Activated naive CD4-positive, alpha-beta T cell treated with anti-CD3 and anti-CD28 coated beads, Interleukin-2, amount 10 ng/mL, durations not matched to agents 7 days and 5 days (primary cell): ENCODE measurements at regions not wholly inside any gene's neighbourhood (a gene's known extent, or its start where the extent isn't known, plus 50 kb on each side); places are given as distances from the start of the nearest gene placed in this dataset.

Experiments
- CTCF ChIA-PET: fragments of 350-600 bp; sonication (Branson Sonifier 250); formaldehyde crosslinking; loops from one replicate; lab custom pipeline; 2021; ENCODE audit warnings: antibody characterized with exemption; lab: Charles Lee
- DNase-seq: peaks from one replicate; pipeline ENCODE4 v3.0.0-alpha.2; 2020
- H3K27ac Mint-ChIP-seq: one replicate; pipeline ENCODE4 v1.8.0; 2021; ENCODE audit warnings: mild to moderate bottlenecking, moderate library complexity, mixed read lengths
- H3K27me3 Mint-ChIP-seq: one replicate; pipeline ENCODE4 v1.8.0; 2021; ENCODE audit warnings: mild to moderate bottlenecking, mixed read lengths
- H3K36me3 Mint-ChIP-seq: one replicate; pipeline ENCODE4 v1.8.0; 2021; ENCODE audit warnings: mixed read lengths
- H3K4me1 Mint-ChIP-seq: one replicate; pipeline ENCODE4 v1.8.0; 2021; ENCODE audit warnings: mixed read lengths
- H3K4me3 Mint-ChIP-seq: one replicate; pipeline ENCODE4 v1.8.0; 2021; ENCODE audit warnings: mild to moderate bottlenecking, moderate library complexity, mixed read lengths
- H3K9me3 Mint-ChIP-seq: one replicate; pipeline ENCODE4 v1.8.0; 2021; ENCODE audit warnings: mixed read lengths

GRCh38 chr12:69105101-69105962 is 134.0 kb upstream of the CPSF6 start:
- DNase-seq = no peak
- no peaks in the 10 kb centered on the region for H3K9me3 Mint-ChIP-seq
- H3K36me3 Mint-ChIP-seq = no peaks in the 10 kb centered on the region
- no peaks in the 10 kb centered on the region for H3K4me1 Mint-ChIP-seq
- H3K27me3 Mint-ChIP-seq = peaks cover 4% of the 10 kb centered on the region
- CTCF ChIA-PET = no interaction called here
- H3K4me3 Mint-ChIP-seq = no peak overlapping the region
- no peak overlapping the region for H3K27ac Mint-ChIP-seq

- CTCF ChIA-PET = no interaction called here
Observed at GRCh38 chr12:69106482-69107118, 132.8 kb upstream of the CPSF6 start.

GRCh38 chr12:69107541-69107940 is 131.8 kb upstream of the CPSF6 start:
- Mint-ChIP-seq H3K27me3 (peaks cover 4% of the 10 kb centered on the region), H3K9me3 (no peaks in the 10 kb centered on the region), H3K4me3 (no peak overlapping the region), H3K4me1 (no peaks in the 10 kb centered on the region), H3K36me3 (no peaks in the 10 kb centered on the region), H3K27ac (no peak overlapping the region)
- CTCF ChIA-PET = no interaction called here
- no peak for DNase-seq

More at GRCh38 chr12:69106482-69107118, 132.8 kb upstream of the CPSF6 start:
- Mint-ChIP-seq H3K4me1 (no peaks in the 10 kb centered on the region), H3K27me3 (peaks cover 4% of the 10 kb centered on the region), H3K4me3 (no peak overlapping the region), H3K36me3 (no peaks in the 10 kb centered on the region), H3K9me3 (no peaks in the 10 kb centered on the region), H3K27ac (no peak overlapping the region)
- no peak for DNase-seq

- Mint-ChIP-seq H3K4me3 (no peak overlapping the region), H3K36me3 (no peaks in the 10 kb centered on the region), H3K27ac (no peak overlapping the region), H3K9me3 (no peaks in the 10 kb centered on the region), H3K27me3 (peaks cover 4% of the 10 kb centered on the region), H3K4me1 (no peaks in the 10 kb centered on the region)
- no peak for DNase-seq
- CTCF ChIA-PET = no interaction called here
Observed at GRCh38 chr12:69108037-69108436, 131.3 kb upstream of the CPSF6 start.

- Mint-ChIP-seq H3K27me3 (peaks cover 9% of the 10 kb centered on the region), H3K4me3 (no peak overlapping the region), H3K36me3 (no peaks in the 10 kb centered on the region), H3K27ac (no peak overlapping the region), H3K4me1 (no peaks in the 10 kb centered on the region), H3K9me3 (no peaks in the 10 kb centered on the region)
- DNase-seq = no peak
- CTCF ChIA-PET = no interaction called here
Observed at GRCh38 chr12:69112616-69113015, 126.8 kb upstream of the CPSF6 start.

- H3K9me3 Mint-ChIP-seq = no peaks in the 10 kb centered on the region
- H3K4me3 Mint-ChIP-seq = no peak overlapping the region
- no peaks in the 10 kb centered on the region for H3K4me1 Mint-ChIP-seq
- DNase-seq = no peak
- H3K27ac Mint-ChIP-seq = no peak overlapping the region
- CTCF ChIA-PET = no interaction called here
- no peaks in the 10 kb centered on the region for H3K36me3 Mint-ChIP-seq
- H3K27me3 Mint-ChIP-seq = peaks cover 4% of the 10 kb centered on the region
Observed at GRCh38 chr12:69115099-69115498, 124.3 kb upstream of the CPSF6 start.

- DNase-seq = no peak
- no peak overlapping the region for H3K4me3 Mint-ChIP-seq
- no peaks in the 10 kb centered on the region for H3K4me1 Mint-ChIP-seq
- CTCF ChIA-PET = no interaction called here
- H3K36me3 Mint-ChIP-seq = no peaks in the 10 kb centered on the region
- no peaks in the 10 kb centered on the region for H3K9me3 Mint-ChIP-seq
- H3K27me3 Mint-ChIP-seq = peaks cover 4% of the 10 kb centered on the region
- no peak overlapping the region for H3K27ac Mint-ChIP-seq
Observed at GRCh38 chr12:69115951-69116350, 123.4 kb upstream of the CPSF6 start.

GRCh38 chr12:69117566-69118266 is 121.7 kb upstream of the CPSF6 start:
- no peaks in the 10 kb centered on the region for H3K36me3 Mint-ChIP-seq
- H3K4me3 Mint-ChIP-seq = no peak overlapping the region
- H3K27ac Mint-ChIP-seq = no peak overlapping the region
- peaks cover 4% of the 10 kb centered on the region for H3K27me3 Mint-ChIP-seq
- CTCF ChIA-PET = no interaction called here
- H3K4me1 Mint-ChIP-seq = no peaks in the 10 kb centered on the region
- DNase-seq = no peak
- H3K9me3 Mint-ChIP-seq = no peaks in the 10 kb centered on the region

- H3K27ac Mint-ChIP-seq = no peak overlapping the region
- DNase-seq = no peak
- no peaks in the 10 kb centered on the region for H3K36me3 Mint-ChIP-seq
- peaks cover 8% of the 10 kb centered on the region for H3K27me3 Mint-ChIP-seq
- no peak overlapping the region for H3K4me3 Mint-ChIP-seq
- H3K4me1 Mint-ChIP-seq = no peaks in the 10 kb centered on the region
- CTCF ChIA-PET = interaction anchor here (0.6 kb wide), 1 partner anchor 238 kb away, joined by 5 read pairs; no protein-coding TSS in a partner anchor
- H3K9me3 Mint-ChIP-seq = no peaks in the 10 kb centered on the region
Observed at GRCh38 chr12:69118516-69118915, 120.9 kb upstream of the CPSF6 start.

GRCh38 chr12:69119770-69120169 is 119.6 kb upstream of the CPSF6 start:
- CTCF ChIA-PET = no interaction called here
- Mint-ChIP-seq H3K9me3 (no peaks in the 10 kb centered on the region), H3K4me3 (no peak overlapping the region), H3K27me3 (peaks cover 8% of the 10 kb centered on the region), H3K4me1 (no peaks in the 10 kb centered on the region), H3K27ac (no peak overlapping the region), H3K36me3 (no peaks in the 10 kb centered on the region)
- DNase-seq = no peak

GRCh38 chr12:69120354-69120753 is 119.0 kb upstream of the CPSF6 start:
- DNase-seq = no peak
- H3K4me3 Mint-ChIP-seq = no peak overlapping the region
- CTCF ChIA-PET = no interaction called here
- peaks cover 4% of the 10 kb centered on the region for H3K27me3 Mint-ChIP-seq
- no peak overlapping the region for H3K27ac Mint-ChIP-seq
- H3K4me1 Mint-ChIP-seq = no peaks in the 10 kb centered on the region
- no peaks in the 10 kb centered on the region for H3K36me3 Mint-ChIP-seq
- H3K9me3 Mint-ChIP-seq = no peaks in the 10 kb centered on the region

GRCh38 chr12:69123311-69123710 is 116.1 kb upstream of the CPSF6 start:
- DNase-seq = no peak
- H3K27me3 Mint-ChIP-seq = peaks cover 4% of the 10 kb centered on the region
- CTCF ChIA-PET = no interaction called here
- H3K4me1 Mint-ChIP-seq = no peaks in the 10 kb centered on the region
- H3K36me3 Mint-ChIP-seq = no peaks in the 10 kb centered on the region
- H3K27ac Mint-ChIP-seq = no peak overlapping the region
- H3K4me3 Mint-ChIP-seq = no peak overlapping the region
- H3K9me3 Mint-ChIP-seq = no peaks in the 10 kb centered on the region

- H3K9me3 Mint-ChIP-seq = no peaks in the 10 kb centered on the region
- H3K36me3 Mint-ChIP-seq = no peaks in the 10 kb centered on the region
- H3K27ac Mint-ChIP-seq = no peak overlapping the region
- CTCF ChIA-PET = no interaction called here
- peaks cover 4% of the 10 kb centered on the region for H3K27me3 Mint-ChIP-seq
- H3K4me1 Mint-ChIP-seq = no peaks in the 10 kb centered on the region
- no peak overlapping the region for H3K4me3 Mint-ChIP-seq
- DNase-seq = no peak
Observed at GRCh38 chr12:69123919-69124638, 115.3 kb upstream of the CPSF6 start.

GRCh38 chr12:69129017-69129416 is 110.4 kb upstream of the CPSF6 start:
- H3K27ac Mint-ChIP-seq = no peak overlapping the region
- no peak overlapping the region for H3K4me3 Mint-ChIP-seq
- H3K9me3 Mint-ChIP-seq = no peaks in the 10 kb centered on the region
- CTCF ChIA-PET = no interaction called here
- H3K36me3 Mint-ChIP-seq = no peaks in the 10 kb centered on the region
- peaks cover 7% of the 10 kb centered on the region for H3K27me3 Mint-ChIP-seq
- no peak for DNase-seq
- H3K4me1 Mint-ChIP-seq = no peaks in the 10 kb centered on the region
